ENCODE measurements at regions not wholly inside any gene's neighbourhood (a gene's known extent, or its start where the extent isn't known, plus 50 kb on each side); places are given as distances from the start of the nearest gene placed in this dataset.

GRCh38 chr4:145351162-145351561 lies 130.5 kb upstream of the SMAD1 start:
- intact Hi-C loops (cut with DNase I; ENCODE audit: low total_unique reads), result no loop called here
- no peaks in the 10 kb centered on the region for H3K9me3 ChIP-seq
- H3K36me3 ChIP-seq, result no peaks in the 10 kb centered on the region
- no peaks in the 10 kb centered on the region for H3K27me3 ChIP-seq (replicated peaks in 1 of 7)
- WGBS, 5 donors, result 74 to 87% (median 78%) methylated on average over 2 of the region's 2 CpGs
- H3K4me1 ChIP-seq, result peaks cover 0 to 8% (median 0%) of the 10 kb centered on the region in 6 donors
- no peak for DNase-seq
- TF ChIP-seq POLR2AphosphoS5 (IDR thresholded peaks at IDR 0.05) (no peak), CTCF (IDR thresholded peaks at IDR 0.05 in 8 of 11, conservative IDR thresholded peaks at IDR 0.05 in 3 of 11) (no peak), POLR2A (IDR thresholded peaks at IDR 0.05) (no peak)
- H3K4me3 ChIP-seq, result no peak overlapping the region
- H3K27ac ChIP-seq, result no peak overlapping the region

DNA sequence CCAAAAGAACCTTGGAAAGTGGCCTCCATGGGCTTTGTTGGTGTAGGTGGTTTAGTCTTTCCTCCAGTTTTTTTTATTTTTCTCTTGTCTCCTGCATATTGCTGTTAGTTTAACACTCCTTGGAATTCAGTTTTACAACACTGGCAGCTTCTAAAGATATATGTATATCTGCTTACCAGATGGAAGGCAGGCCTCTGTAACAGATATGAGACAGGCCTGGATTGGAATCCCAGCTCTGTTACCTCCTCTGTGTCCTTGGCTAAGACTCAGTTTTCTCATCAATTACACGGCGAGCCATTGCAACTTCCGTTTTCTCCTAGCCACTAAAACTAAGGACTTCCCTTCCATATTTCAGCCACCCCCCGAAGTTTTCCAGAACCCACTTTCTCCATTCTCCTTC lies 133.4 kb upstream of the SMAD1 start:
- Histone ChIP-seq H3K27ac (peak overlapping the region in 4 of 8 donors; percentile 2 to 22 (median 9)), H3K9me3 (no peaks in the 10 kb centered on the region), H3K4me1 (peaks cover 0 to 8% (median 0%) of the 10 kb centered on the region in 6 donors), H3K27me3 (replicated peaks in 1 of 7) (no peaks in the 10 kb centered on the region), H3K36me3 (no peaks in the 10 kb centered on the region), H3K4me3 (no peak overlapping the region)
- TF ChIP-seq POLR2AphosphoS5 (IDR thresholded peaks at IDR 0.05), result no peak
- no peak for TF ChIP-seq POLR2A (IDR thresholded peaks at IDR 0.05)
- TF ChIP-seq CTCF (IDR thresholded peaks at IDR 0.05 in 8 of 11, conservative IDR thresholded peaks at IDR 0.05 in 3 of 11), result no peak
- WGBS, 5 donors, result 67 to 83% (median 75%) methylated on average over 4 of the region's 4 CpGs
- intact Hi-C loops (cut with DNase I; ENCODE audit: low total_unique reads), result no loop called here
- no peak for DNase-seq

DNA sequence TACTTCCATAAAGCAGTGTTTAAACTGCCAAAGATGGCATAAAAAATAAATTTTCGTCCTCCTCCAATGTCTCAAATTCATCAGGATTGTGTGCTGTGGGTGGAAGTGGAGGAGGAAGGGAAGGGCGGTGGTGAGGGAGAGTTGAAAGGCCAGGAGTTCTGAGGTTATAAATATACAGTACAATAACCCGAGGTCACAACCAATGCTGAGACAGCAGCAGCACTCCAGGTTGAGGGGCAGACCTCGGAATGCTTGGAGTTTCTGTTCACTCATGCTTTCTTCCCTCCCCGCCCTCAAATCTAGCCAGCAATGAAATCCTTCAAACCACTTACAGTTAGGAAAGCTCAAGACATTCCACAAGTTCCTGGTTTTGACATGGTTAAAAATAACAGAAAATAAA lies 134.0 kb upstream of the SMAD1 start:
- TF ChIP-seq CTCF (IDR thresholded peaks at IDR 0.05 in 8 of 11, conservative IDR thresholded peaks at IDR 0.05 in 3 of 11) (no peak), POLR2A (IDR thresholded peaks at IDR 0.05) (no peak), POLR2AphosphoS5 (IDR thresholded peaks at IDR 0.05) (no peak)
- WGBS, 5 donors, result 39 to 55% (median 49%) methylated on average over 5 of the region's 5 CpGs

DNA sequence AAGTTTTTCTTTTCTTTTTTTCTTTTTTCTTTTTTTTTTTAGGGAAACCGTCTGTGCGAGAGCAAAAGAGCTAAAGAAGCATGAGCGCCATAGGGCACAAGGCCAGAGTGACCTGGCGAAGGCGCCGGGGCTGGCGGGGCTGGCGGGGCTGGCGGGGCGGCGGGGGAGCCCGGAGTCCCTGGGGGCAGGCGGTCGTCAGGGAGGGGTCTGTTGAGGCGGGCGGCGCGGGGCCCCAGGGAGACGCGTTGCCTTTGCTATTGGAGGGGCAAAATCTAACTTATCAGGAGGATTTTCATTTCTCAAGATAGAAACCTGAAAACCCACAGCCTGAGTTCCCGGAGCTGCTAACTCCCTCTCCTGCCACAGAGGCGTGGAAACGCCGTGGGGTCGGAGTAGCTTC lies 135.6 kb upstream of the SMAD1 start:
- Histone ChIP-seq H3K27ac (no peak overlapping the region), H3K9me3 (no peaks in the 10 kb centered on the region), H3K27me3 (replicated peaks in 1 of 7) (no peaks in the 10 kb centered on the region), H3K4me3 (no peak overlapping the region), H3K4me1 (peaks cover 0 to 8% (median 0%) of the 10 kb centered on the region in 6 donors), H3K36me3 (no peaks in the 10 kb centered on the region)
- TF ChIP-seq POLR2A (IDR thresholded peaks at IDR 0.05) (no peak), CTCF (IDR thresholded peaks at IDR 0.05 in 8 of 11, conservative IDR thresholded peaks at IDR 0.05 in 3 of 11) (no peak), POLR2AphosphoS5 (IDR thresholded peaks at IDR 0.05) (no peak)
- intact Hi-C loops (cut with DNase I; ENCODE audit: low total_unique reads), result no loop called here
- WGBS, 5 donors, result 92 to 97% (median 95%) methylated on average over 25 of the region's 25 CpGs
- DNase-seq, result no peak

More for the DNA sequence above, 134.0 kb upstream of the SMAD1 start:
- intact Hi-C loops (cut with DNase I; ENCODE audit: low total_unique reads), result no loop called here
- Histone ChIP-seq H3K9me3 (no peaks in the 10 kb centered on the region), H3K27ac (peak overlapping the region in 4 of 8 donors; percentile 2 to 22 (median 9)), H3K36me3 (no peaks in the 10 kb centered on the region), H3K4me3 (no peak overlapping the region), H3K27me3 (replicated peaks in 1 of 7) (no peaks in the 10 kb centered on the region), H3K4me1 (peaks cover 0 to 8% (median 0%) of the 10 kb centered on the region in 6 donors)
- no peak for DNase-seq
